Caco-2 (cell line): ENCODE measurements at regions not wholly inside any gene's neighbourhood (a gene's known extent, or its start where the extent isn't known, plus 50 kb on each side); places are given as distances from the start of the nearest gene placed in this dataset.

ENCODE experiments used
- BruUV-seq: library from RNA; stranded (reverse); fragments of 400-500 nt; replicated peaks from 2 replicates; lab custom pipeline; 2021; lab: Mats Ljungman, UMichigan
- CTCF ChIA-PET: fragments of 300-600 bp; sonication (Branson Sonifier 250); formaldehyde crosslinking; loops from one replicate; lab custom pipeline; 2022; ENCODE audit warnings: antibody characterized with exemption; lab: Charles Lee
- POLR2A ChIA-PET: fragments of 300-600 bp; sonication (Branson Sonifier 250); formaldehyde crosslinking; loops from one replicate; lab custom pipeline; 2022; ENCODE audit warnings: antibody characterized with exemption; lab: Charles Lee
- DNase-seq, 2 experiments: peaks; one replicate each; pipeline versions ENCODE4 v3.0.0 to v3.0.0-alpha.2; 2020 to 2022
- H3K27me3 ChIP-seq: replicated peaks from 2 replicates; pipeline ENCODE4 v1.6.0; 2011; ENCODE audit warnings: low read length; ENCODE audit not compliant: control insufficient read depth, insufficient read depth
- H3K36me3 ChIP-seq: 2 replicates; pipeline ENCODE4 v1.5.1; 2011; ENCODE audit warnings: low read length; ENCODE audit not compliant: control insufficient read depth, insufficient read depth
- H3K4me1 ChIP-seq: fragments of 250-450 bp; sonication (Bioruptor Pico); 2 replicates; pipeline ENCODE4 v1.5.1; 2020; ENCODE audit warnings: mild to moderate bottlenecking
- H3K4me3 ChIP-seq: 2 replicates; pipeline ENCODE4 v1.5.1; 2011; ENCODE audit warnings: low read depth, mild to moderate bottlenecking, control low read depth, low read length
- H3K9me3 ChIP-seq: fragments of 250-450 bp; sonication (Bioruptor Pico); 2 replicates; pipeline ENCODE4 v1.5.1; 2020; ENCODE audit warnings: mild to moderate bottlenecking, moderate library complexity
- H3K27ac Mint-ChIP-seq: one replicate; pipeline ENCODE4 v1.8.0; 2022; ENCODE audit warnings: mixed read lengths; ENCODE audit not compliant: unreplicated experiment
- H3K27me3 Mint-ChIP-seq: one replicate; pipeline ENCODE4 v1.8.0; 2022; ENCODE audit warnings: mixed read lengths; ENCODE audit not compliant: insufficient read depth, unreplicated experiment
- H3K36me3 Mint-ChIP-seq: one replicate; pipeline ENCODE4 v1.8.0; 2022; ENCODE audit warnings: mild to moderate bottlenecking, mixed read lengths; ENCODE audit not compliant: insufficient read depth, unreplicated experiment
- H3K4me1 Mint-ChIP-seq: one replicate; pipeline ENCODE4 v1.8.0; 2022; ENCODE audit warnings: low read depth, mixed read lengths; ENCODE audit not compliant: unreplicated experiment
- H3K4me3 Mint-ChIP-seq: one replicate; pipeline ENCODE4 v1.8.0; 2022; ENCODE audit warnings: mild to moderate bottlenecking, moderate library complexity, mixed read lengths; ENCODE audit not compliant: unreplicated experiment
- H3K9me3 Mint-ChIP-seq: one replicate; pipeline ENCODE4 v1.8.0; 2022; ENCODE audit warnings: mixed read lengths; ENCODE audit not compliant: unreplicated experiment
- CTCF ChIP-seq, 2 experiments: fragments of 200-600 bp in 1 of 2; IDR thresholded peaks; 1 replicate in 1 of 2; 2 replicates in 1 of 2; pipeline versions ENCODE4 v1.5.1 to v1.8.0; 2011 to 2022; ENCODE audit warnings: antibody characterized with exemption in 1 of 2, control low read depth in 1 of 2, inconsistent platforms in 1 of 2, low read depth in 1 of 2, low read length in 1 of 2, mild to moderate bottlenecking in 1 of 2, moderate library complexity in 1 of 2; ENCODE audit not compliant: insufficient read depth in 1 of 2, severe bottlenecking in 1 of 2, unreplicated experiment in 1 of 2
- intact Hi-C: fragments of 100-400 bp; cut with micrococcal nuclease; formaldehyde crosslinking; loops from one replicate; pipeline ENCODE4 v1.10.0; 2022; ENCODE audit not compliant: unreplicated experiment

DNA sequence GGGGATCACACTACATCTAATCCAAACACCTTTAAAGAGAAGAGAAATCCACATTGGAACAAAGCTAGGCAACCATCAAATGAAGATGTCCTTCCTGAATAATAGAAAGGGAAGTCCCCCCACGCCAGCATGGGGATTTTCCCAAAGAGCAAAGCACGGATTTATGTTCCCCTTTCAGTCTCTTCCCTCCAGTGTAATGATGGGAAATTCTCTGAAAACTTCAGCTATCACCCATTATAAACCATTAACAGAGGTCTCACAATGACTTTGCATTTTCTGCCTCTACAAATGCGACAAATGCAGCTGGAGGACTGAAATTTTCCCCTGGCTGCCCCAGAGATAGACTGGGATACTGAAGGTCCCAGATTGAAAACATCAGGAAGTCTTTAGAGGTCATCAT lies 368.7 kb downstream of the EFNA5 start:
- Mint-ChIP-seq H3K27ac (no peak overlapping the region), H3K27me3 (peaks cover 15% of the 10 kb centered on the region), H3K4me3 (no peak overlapping the region), H3K36me3 (no peaks in the 10 kb centered on the region), H3K9me3 (no peaks in the 10 kb centered on the region), H3K4me1 (peaks cover 7% of the 10 kb centered on the region)
- H3K36me3 ChIP-seq = no peaks in the 10 kb centered on the region
- DNase-seq = no peak
- CTCF ChIA-PET = no interaction called here
- POLR2A ChIA-PET = interaction anchor here (0.5 kb wide), 1 partner anchor 893 kb away, joined by 3 read pairs; no protein-coding TSS in a partner anchor
- no peaks in the 10 kb centered on the region for H3K27me3 ChIP-seq
- no peak for TF ChIP-seq CTCF (IDR thresholded peaks at IDR 0.05; ENCODE audit: insufficient read depth in 1 of 2, low read depth in 1 of 2, low read length in 1 of 2, severe bottlenecking in 1 of 2, unreplicated experiment in 1 of 2)
- H3K4me3 ChIP-seq = no peak overlapping the region
- BruUV-seq = no TSS peak
- intact Hi-C loops = no loop called here
- H3K4me1 ChIP-seq = no peaks in the 10 kb centered on the region
- no peaks in the 10 kb centered on the region for H3K9me3 ChIP-seq

DNA sequence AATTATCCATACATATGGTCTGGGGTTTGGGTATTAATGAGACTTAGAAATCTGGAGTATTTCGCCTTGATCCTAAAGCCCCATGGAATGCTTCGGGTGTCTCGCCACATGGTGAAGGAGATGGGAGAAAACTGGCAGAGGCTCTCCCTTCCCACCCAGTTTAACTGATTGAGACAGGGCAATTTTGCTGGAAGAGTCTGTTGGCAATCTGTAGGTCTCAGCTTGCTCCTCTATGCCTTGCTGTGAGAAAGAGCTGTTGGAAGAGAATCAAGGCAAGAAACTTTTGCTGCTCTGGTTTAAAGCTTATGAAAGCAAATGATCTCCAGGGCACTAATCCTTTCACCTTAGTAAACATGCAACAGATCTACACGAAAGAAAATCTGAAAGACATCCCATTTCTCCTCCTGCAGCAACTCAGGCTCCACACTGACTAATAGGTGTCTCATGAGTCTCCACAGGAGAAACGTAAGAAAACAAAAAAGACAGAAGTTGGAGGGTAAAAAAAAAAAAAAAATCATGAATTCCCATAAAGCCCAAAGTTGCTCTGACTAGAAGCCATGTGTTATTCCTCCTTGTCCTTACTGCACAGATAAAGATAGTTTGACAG lies 369.9 kb downstream of the EFNA5 start:
- TF ChIP-seq CTCF (IDR thresholded peaks at IDR 0.05; ENCODE audit: insufficient read depth in 1 of 2, low read depth in 1 of 2, low read length in 1 of 2, severe bottlenecking in 1 of 2, unreplicated experiment in 1 of 2) = no peak
- no peaks in the 10 kb centered on the region for H3K9me3 ChIP-seq
- H3K27ac Mint-ChIP-seq = no peak overlapping the region
- H3K4me1 ChIP-seq = no peaks in the 10 kb centered on the region
- POLR2A ChIA-PET = no interaction called here
- H3K4me3 ChIP-seq = no peak overlapping the region
- H3K4me1 Mint-ChIP-seq = peaks cover 7% of the 10 kb centered on the region
- no peak for DNase-seq
- intact Hi-C loops = no loop called here
- BruUV-seq = no TSS peak
- no peaks in the 10 kb centered on the region for H3K36me3 Mint-ChIP-seq
- CTCF ChIA-PET = no interaction called here
- H3K27me3 ChIP-seq = no peaks in the 10 kb centered on the region
- H3K36me3 ChIP-seq = no peaks in the 10 kb centered on the region
- H3K4me3 Mint-ChIP-seq = no peak overlapping the region
- H3K27me3 Mint-ChIP-seq = peaks cover 15% of the 10 kb centered on the region
- no peaks in the 10 kb centered on the region for H3K9me3 Mint-ChIP-seq

DNA sequence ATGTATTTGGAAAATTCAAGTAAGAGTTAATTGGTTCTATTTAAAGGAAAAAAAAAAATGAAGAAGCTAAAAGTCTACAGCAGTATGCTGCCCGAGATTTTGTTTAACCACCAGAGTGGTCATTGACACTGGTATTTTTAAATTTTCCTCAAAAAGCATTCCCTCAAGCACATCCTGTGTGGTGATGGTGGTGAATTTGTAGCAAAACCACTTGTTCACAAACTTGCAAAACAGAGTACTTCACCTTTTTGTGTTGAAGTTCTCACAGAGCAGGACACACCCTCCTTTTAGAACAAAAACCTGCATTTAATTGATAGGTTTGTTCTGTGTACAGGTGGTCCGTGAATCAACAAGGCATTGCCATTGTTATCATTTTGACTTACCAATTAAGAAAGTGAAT lies 374.2 kb downstream of the EFNA5 start:
- H3K4me1 ChIP-seq = no peaks in the 10 kb centered on the region
- CTCF ChIA-PET = no interaction called here
- Mint-ChIP-seq H3K27me3 (peaks cover 13% of the 10 kb centered on the region), H3K4me3 (no peak overlapping the region), H3K36me3 (no peaks in the 10 kb centered on the region), H3K4me1 (no peaks in the 10 kb centered on the region), H3K9me3 (no peaks in the 10 kb centered on the region), H3K27ac (no peak overlapping the region)
- no peaks in the 10 kb centered on the region for H3K9me3 ChIP-seq
- no peak overlapping the region for H3K4me3 ChIP-seq
- no peak for TF ChIP-seq CTCF (IDR thresholded peaks at IDR 0.05; ENCODE audit: insufficient read depth in 1 of 2, low read depth in 1 of 2, low read length in 1 of 2, severe bottlenecking in 1 of 2, unreplicated experiment in 1 of 2)
- H3K27me3 ChIP-seq = no peaks in the 10 kb centered on the region
- no peaks in the 10 kb centered on the region for H3K36me3 ChIP-seq
- DNase-seq = no peak
- no TSS peak for BruUV-seq
- intact Hi-C loops = no loop called here
- POLR2A ChIA-PET = no interaction called here
